ENCODE measurements at regions not wholly inside any gene's neighbourhood (a gene's known extent, or its start where the extent isn't known, plus 50 kb on each side); places are given as distances from the start of the nearest gene placed in this dataset.
"Not testable (repeated sequence)": the region's sequence is repeated elsewhere in the genome, so short reads cannot be mapped to it uniquely, and the experiment has no call there.

GRCh38 chr7:153957677-153958076 is 94.5 kb upstream of the DPP6 start:
- TF ChIP-seq, protein P1, sequence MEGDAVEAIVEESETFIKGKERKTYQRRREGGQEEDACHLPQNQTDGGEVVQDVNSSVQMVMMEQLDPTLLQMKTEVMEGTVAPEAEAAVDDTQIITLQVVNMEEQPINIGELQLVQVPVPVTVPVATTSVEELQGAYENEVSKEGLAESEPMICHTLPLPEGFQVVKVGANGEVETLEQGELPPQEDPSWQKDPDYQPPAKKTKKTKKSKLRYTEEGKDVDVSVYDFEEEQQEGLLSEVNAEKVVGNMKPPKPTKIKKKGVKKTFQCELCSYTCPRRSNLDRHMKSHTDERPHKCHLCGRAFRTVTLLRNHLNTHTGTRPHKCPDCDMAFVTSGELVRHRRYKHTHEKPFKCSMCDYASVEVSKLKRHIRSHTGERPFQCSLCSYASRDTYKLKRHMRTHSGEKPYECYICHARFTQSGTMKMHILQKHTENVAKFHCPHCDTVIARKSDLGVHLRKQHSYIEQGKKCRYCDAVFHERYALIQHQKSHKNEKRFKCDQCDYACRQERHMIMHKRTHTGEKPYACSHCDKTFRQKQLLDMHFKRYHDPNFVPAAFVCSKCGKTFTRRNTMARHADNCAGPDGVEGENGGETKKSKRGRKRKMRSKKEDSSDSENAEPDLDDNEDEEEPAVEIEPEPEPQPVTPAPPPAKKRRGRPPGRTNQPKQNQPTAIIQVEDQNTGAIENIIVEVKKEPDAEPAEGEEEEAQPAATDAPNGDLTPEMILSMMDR (IDR thresholded peaks at IDR 0.05), result not testable (repeated sequence)
- TF ChIP-seq POLR2A (IDR thresholded peaks at IDR 0.05), result not testable (repeated sequence)

All from Peyer's patch (tissue), 4 donors.